Peyer's patch (tissue), 4 donors: ENCODE measurements at regions not wholly inside any gene's neighbourhood (a gene's known extent, or its start where the extent isn't known, plus 50 kb on each side); places are given as distances from the start of the nearest gene placed in this dataset.

ENCODE experiments used
- POLR2A ChIP-seq, 2 donors: fragments of 450-650 bp; IDR thresholded peaks; one replicate each; pipeline ENCODE4 v1.5.1; 2017; ENCODE audit warnings: antibody characterized with exemption in 2 of 2, mild to moderate bottlenecking in 2 of 2, moderate library complexity in 2 of 2
- TF ChIP-seq, protein P1 (sequence below), 6 experiments: fragments of 450-650 bp in 4 of 6; fragments of 200-600 bp in 2 of 6; sonication (generic) in 1 of 6; IDR thresholded peaks; one replicate each; pipeline ENCODE4 v1.5.1; 2017 to 2019; ENCODE audit warnings: antibody characterized with exemption in 6 of 6, mild to moderate bottlenecking in 3 of 6, moderate library complexity in 1 of 6

DNA sequence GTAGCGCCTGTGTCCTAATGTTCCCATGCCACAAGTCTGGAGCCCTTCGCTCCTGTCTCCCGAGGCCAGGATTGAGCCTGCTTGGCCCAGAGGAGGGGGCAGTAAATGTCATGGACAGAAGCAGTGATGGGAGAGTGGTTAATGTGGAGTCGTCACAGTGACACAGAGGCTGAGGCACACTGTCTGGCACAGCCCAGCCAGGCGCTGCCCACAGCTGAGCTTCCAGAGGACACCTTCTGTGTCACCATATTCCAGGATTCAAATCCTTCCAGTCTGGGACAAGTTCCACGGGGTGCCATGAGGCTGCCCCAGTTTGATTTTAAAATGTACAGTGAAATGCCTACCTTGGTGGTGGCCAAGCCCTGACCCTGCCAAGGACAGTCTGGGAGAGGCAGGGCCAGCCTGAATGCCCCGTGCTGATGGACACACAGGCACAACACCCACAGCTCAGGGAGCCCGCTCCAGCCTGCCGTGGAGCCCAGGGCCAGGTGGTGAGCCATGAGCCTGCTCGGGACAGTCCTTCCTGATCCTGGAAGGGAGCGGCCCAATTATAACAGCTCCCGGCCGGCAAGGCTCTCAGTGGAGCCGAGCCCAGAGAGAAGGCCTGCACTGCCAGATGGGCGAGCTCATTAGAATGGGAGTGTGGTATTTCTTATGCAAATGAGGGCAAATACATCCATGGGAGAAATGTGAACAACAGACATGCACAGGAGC lies 99.1 kb upstream of the RUFY1 start:
- TF ChIP-seq, protein P1, sequence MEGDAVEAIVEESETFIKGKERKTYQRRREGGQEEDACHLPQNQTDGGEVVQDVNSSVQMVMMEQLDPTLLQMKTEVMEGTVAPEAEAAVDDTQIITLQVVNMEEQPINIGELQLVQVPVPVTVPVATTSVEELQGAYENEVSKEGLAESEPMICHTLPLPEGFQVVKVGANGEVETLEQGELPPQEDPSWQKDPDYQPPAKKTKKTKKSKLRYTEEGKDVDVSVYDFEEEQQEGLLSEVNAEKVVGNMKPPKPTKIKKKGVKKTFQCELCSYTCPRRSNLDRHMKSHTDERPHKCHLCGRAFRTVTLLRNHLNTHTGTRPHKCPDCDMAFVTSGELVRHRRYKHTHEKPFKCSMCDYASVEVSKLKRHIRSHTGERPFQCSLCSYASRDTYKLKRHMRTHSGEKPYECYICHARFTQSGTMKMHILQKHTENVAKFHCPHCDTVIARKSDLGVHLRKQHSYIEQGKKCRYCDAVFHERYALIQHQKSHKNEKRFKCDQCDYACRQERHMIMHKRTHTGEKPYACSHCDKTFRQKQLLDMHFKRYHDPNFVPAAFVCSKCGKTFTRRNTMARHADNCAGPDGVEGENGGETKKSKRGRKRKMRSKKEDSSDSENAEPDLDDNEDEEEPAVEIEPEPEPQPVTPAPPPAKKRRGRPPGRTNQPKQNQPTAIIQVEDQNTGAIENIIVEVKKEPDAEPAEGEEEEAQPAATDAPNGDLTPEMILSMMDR (IDR thresholded peaks at IDR 0.05): no peak
- no peak for TF ChIP-seq POLR2A (IDR thresholded peaks at IDR 0.05)
